GM19324 (cell line): ENCODE measurements at regions not wholly inside any gene's neighbourhood (a gene's known extent, or its start where the extent isn't known, plus 50 kb on each side); places are given as distances from the start of the nearest gene placed in this dataset.
"Not testable (repeated sequence)": the region's sequence is repeated elsewhere in the genome, so short reads cannot be mapped to it uniquely, and the experiment has no call there.

Experiments used
- ATAC-seq: cut with Tn5 transposase; IDR thresholded peaks from one replicate; pipeline ENCODE4 v1.9.1; 2021; ENCODE audit warnings: mild to moderate bottlenecking, moderate library complexity; ENCODE audit not compliant: unreplicated experiment, low FRiP score

- ATAC-seq: no peak
Measured at GRCh38 chr1:73327180-73327793, 870.7 kb downstream of the LRRIQ3 start.

GRCh38 chr1:73326663-73327062, 871.3 kb downstream of the LRRIQ3 start:
- ATAC-seq: no peak

GRCh38 chr1:73310797-73311381, 887.1 kb downstream of the LRRIQ3 start:
- ATAC-seq: no peak

- ATAC-seq: no peak
Measured at GRCh38 chr1:73306899-73307555, 890.9 kb downstream of the LRRIQ3 start.

- ATAC-seq: no peak
Measured at GRCh38 chr1:73273886-73274285, 924.1 kb downstream of the LRRIQ3 start.

GRCh38 chr1:73245196-73245595, 952.8 kb downstream of the LRRIQ3 start:
- ATAC-seq: not testable (repeated sequence)

- ATAC-seq: no peak
Measured at GRCh38 chr1:73218995-73219546, 936.7 kb upstream of the NEGR1 start.

GRCh38 chr1:73205294-73205973, 923.1 kb upstream of the NEGR1 start:
- no peak for ATAC-seq

GRCh38 chr1:73197972-73198371, 915.6 kb upstream of the NEGR1 start:
- no peak for ATAC-seq

- ATAC-seq: no peak
Measured at GRCh38 chr1:73194965-73195364, 912.6 kb upstream of the NEGR1 start.

GRCh38 chr1:73183581-73183980, 901.2 kb upstream of the NEGR1 start:
- not testable (repeated sequence) for ATAC-seq

GRCh38 chr1:73181190-73181540, 898.8 kb upstream of the NEGR1 start:
- no peak for ATAC-seq

- ATAC-seq: no peak
Measured at GRCh38 chr1:73180397-73181189, 898.3 kb upstream of the NEGR1 start.

GRCh38 chr1:73176902-73177301, 894.6 kb upstream of the NEGR1 start:
- no peak for ATAC-seq

- ATAC-seq: no peak
Measured at GRCh38 chr1:73167009-73167657, 884.8 kb upstream of the NEGR1 start.

- no peak for ATAC-seq
Measured at GRCh38 chr1:73162564-73162963, 880.2 kb upstream of the NEGR1 start.

- ATAC-seq: no peak
Measured at GRCh38 chr1:73161418-73161817, 879.1 kb upstream of the NEGR1 start.

- ATAC-seq: no peak
Measured at GRCh38 chr1:73160759-73161158, 878.4 kb upstream of the NEGR1 start.

GRCh38 chr1:73144311-73144710, 862.0 kb upstream of the NEGR1 start:
- ATAC-seq: no peak

- no peak for ATAC-seq
Measured at GRCh38 chr1:73136975-73137374, 854.6 kb upstream of the NEGR1 start.
